Ishikawa (cell line): ENCODE measurements at regions not wholly inside any gene's neighbourhood (a gene's known extent, or its start where the extent isn't known, plus 50 kb on each side); places are given as distances from the start of the nearest gene placed in this dataset.

Source experiments
- CREB1 ChIP-seq: IDR thresholded peaks from 2 replicates; pipeline ENCODE4 v1.6.1; 2012; ENCODE audit warnings: low read depth
- EGR1 ChIP-seq: IDR thresholded peaks from 2 replicates; pipeline ENCODE4 v1.6.1; 2012
- EP300 ChIP-seq: IDR thresholded peaks from 2 replicates; pipeline ENCODE4 v1.6.1; 2012; ENCODE audit warnings: borderline replicate concordance
- FOXM1 ChIP-seq: IDR thresholded peaks from 2 replicates; pipeline ENCODE4 v1.6.1; 2012; ENCODE audit warnings: low read depth, borderline replicate concordance
- NFIC ChIP-seq: IDR thresholded peaks from 2 replicates; pipeline ENCODE4 v1.6.1; 2012
- TAF1 ChIP-seq: IDR thresholded peaks from 2 replicates; pipeline ENCODE4 v1.6.1; 2012; ENCODE audit warnings: low read depth, mild to moderate bottlenecking
- TCF12 ChIP-seq: IDR thresholded peaks from 2 replicates; pipeline ENCODE4 v1.6.1; 2012; ENCODE audit warnings: low read depth
- TEAD4 ChIP-seq: IDR thresholded peaks from 2 replicates; pipeline ENCODE4 v1.6.1; 2012
- USF1 ChIP-seq: IDR thresholded peaks from 2 replicates; pipeline ENCODE4 v1.6.1; 2012
- YY1 ChIP-seq: IDR thresholded peaks from 2 replicates; pipeline ENCODE4 v1.6.1; 2012; ENCODE audit warnings: low read depth
- TF ChIP-seq, protein P1 (sequence below): IDR thresholded peaks from 2 replicates; pipeline ENCODE4 v1.6.1; 2012
- TF ChIP-seq, protein P2 (sequence below): IDR thresholded peaks from 2 replicates; pipeline ENCODE4 v1.6.1; 2012; ENCODE audit warnings: low read depth, mild to moderate bottlenecking

- TF ChIP-seq, protein P1, sequence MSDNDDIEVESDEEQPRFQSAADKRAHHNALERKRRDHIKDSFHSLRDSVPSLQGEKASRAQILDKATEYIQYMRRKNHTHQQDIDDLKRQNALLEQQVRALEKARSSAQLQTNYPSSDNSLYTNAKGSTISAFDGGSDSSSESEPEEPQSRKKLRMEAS = no peak
- TF ChIP-seq, protein P2, sequence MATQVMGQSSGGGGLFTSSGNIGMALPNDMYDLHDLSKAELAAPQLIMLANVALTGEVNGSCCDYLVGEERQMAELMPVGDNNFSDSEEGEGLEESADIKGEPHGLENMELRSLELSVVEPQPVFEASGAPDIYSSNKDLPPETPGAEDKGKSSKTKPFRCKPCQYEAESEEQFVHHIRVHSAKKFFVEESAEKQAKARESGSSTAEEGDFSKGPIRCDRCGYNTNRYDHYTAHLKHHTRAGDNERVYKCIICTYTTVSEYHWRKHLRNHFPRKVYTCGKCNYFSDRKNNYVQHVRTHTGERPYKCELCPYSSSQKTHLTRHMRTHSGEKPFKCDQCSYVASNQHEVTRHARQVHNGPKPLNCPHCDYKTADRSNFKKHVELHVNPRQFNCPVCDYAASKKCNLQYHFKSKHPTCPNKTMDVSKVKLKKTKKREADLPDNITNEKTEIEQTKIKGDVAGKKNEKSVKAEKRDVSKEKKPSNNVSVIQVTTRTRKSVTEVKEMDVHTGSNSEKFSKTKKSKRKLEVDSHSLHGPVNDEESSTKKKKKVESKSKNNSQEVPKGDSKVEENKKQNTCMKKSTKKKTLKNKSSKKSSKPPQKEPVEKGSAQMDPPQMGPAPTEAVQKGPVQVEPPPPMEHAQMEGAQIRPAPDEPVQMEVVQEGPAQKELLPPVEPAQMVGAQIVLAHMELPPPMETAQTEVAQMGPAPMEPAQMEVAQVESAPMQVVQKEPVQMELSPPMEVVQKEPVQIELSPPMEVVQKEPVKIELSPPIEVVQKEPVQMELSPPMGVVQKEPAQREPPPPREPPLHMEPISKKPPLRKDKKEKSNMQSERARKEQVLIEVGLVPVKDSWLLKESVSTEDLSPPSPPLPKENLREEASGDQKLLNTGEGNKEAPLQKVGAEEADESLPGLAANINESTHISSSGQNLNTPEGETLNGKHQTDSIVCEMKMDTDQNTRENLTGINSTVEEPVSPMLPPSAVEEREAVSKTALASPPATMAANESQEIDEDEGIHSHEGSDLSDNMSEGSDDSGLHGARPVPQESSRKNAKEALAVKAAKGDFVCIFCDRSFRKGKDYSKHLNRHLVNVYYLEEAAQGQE = no peak
- no peak for TF ChIP-seq TAF1
- TF ChIP-seq YY1 = no peak
- TF ChIP-seq USF1 = no peak
- no peak for TF ChIP-seq EP300
- no peak for TF ChIP-seq FOXM1
- no peak for TF ChIP-seq EGR1
- no peak for TF ChIP-seq CREB1
- no peak for TF ChIP-seq TEAD4
- no peak for TF ChIP-seq NFIC
- TF ChIP-seq TCF12 = no peak
Measured at GRCh38 chr2:168330624-168331423, 83.4 kb upstream of the STK39 start.
